Uterus (tissue), 2 donors: ENCODE measurements at regions not wholly inside any gene's neighbourhood (a gene's known extent, or its start where the extent isn't known, plus 50 kb on each side); places are given as distances from the start of the nearest gene placed in this dataset.

Experiments
- CTCF ChIP-seq, 4 experiments: fragments of 200-600 bp in 2 of 4; fragments of 450-650 bp in 2 of 4; sonication (generic) in 2 of 4; IDR thresholded peaks; one replicate each; pipeline ENCODE4 v1.5.1; 2016 to 2019; ENCODE audit warnings: antibody characterized with exemption in 4 of 4, mild to moderate bottlenecking in 2 of 4, moderate library complexity in 1 of 4
- POLR2A ChIP-seq, 2 donors: fragments of 450-650 bp; IDR thresholded peaks; one replicate each; pipeline ENCODE4 v1.6.1; 2016; ENCODE audit warnings: antibody characterized with exemption in 2 of 2, mild to moderate bottlenecking in 1 of 2, moderate library complexity in 1 of 2

GRCh38 chr14:53564870-53565269 lies 391.8 kb downstream of the BMP4 start:
- TF ChIP-seq CTCF (IDR thresholded peaks at IDR 0.05) (no peak), POLR2A (IDR thresholded peaks at IDR 0.05) (no peak)
